ENCODE measurements at regions not wholly inside any gene's neighbourhood (a gene's known extent, or its start where the extent isn't known, plus 50 kb on each side); places are given as distances from the start of the nearest gene placed in this dataset.

DNA sequence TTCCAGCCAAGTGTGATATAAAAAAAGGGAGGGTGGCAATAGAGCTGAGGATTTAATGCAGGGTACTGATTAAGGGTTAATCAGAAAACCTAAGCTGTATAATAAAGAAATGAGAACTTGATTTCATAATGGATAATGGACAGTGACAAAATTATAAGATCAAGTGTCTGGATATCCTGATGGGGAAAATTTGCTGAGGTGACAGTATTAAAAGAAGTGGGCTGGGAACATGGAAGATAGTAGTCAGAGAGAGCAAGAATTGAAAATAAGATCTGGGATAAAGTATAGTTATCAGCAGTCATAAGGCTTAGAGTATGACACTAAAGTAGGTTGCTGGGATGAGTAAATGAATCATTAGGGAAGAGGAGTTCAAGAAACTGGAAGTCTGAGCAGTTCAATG is 627.3 kb upstream of the RGS18 start:
- H3K4me1 ChIP-seq (ENCODE audit: insufficient read depth): no peaks in the 10 kb centered on the region
- H3K4me3 ChIP-seq: no peak overlapping the region
- no peak overlapping the region for H2AFZ ChIP-seq
- no peaks in the 10 kb centered on the region for H3K9me2 ChIP-seq (replicated peaks; ENCODE audit: insufficient read depth)
- no peak for TF ChIP-seq EZH2phosphoT487 (IDR thresholded peaks at IDR 0.05; ENCODE audit: low read depth, severe bottlenecking, unreplicated experiment)
- no peaks in the 10 kb centered on the region for H3K27me3 ChIP-seq
- H3K79me2 ChIP-seq: no peaks in the 10 kb centered on the region
- DNase-seq (ENCODE audit: low spot score): no peak
- no peaks in the 10 kb centered on the region for H4K20me1 ChIP-seq (ENCODE audit: insufficient read depth, poor library complexity, severe bottlenecking)
- H3K36me3 ChIP-seq (replicated peaks; ENCODE audit: insufficient read depth, low read depth): no peaks in the 10 kb centered on the region
- no peak overlapping the region for H3K4me2 ChIP-seq
- no peak overlapping the region for H3K27ac ChIP-seq
- no peaks in the 10 kb centered on the region for H3K9me3 ChIP-seq (ENCODE audit: low read depth)

- H3K4me3 ChIP-seq: no peak overlapping the region
- DNase-seq (ENCODE audit: low spot score): no peak
- no peak overlapping the region for H2AFZ ChIP-seq
- H3K27ac ChIP-seq: no peak overlapping the region
- 92% methylated on average over 5 of the region's 5 CpGs for WGBS (ENCODE audit: low lambda C conversion rate, missing lambda C conversion rate)
- TF ChIP-seq EZH2 (IDR thresholded peaks at IDR 0.05; ENCODE audit: borderline replicate concordance) (no peak), EZH2phosphoT487 (IDR thresholded peaks at IDR 0.05; ENCODE audit: low read depth, severe bottlenecking, unreplicated experiment) (no peak)
- TF ChIP-seq, protein P1, sequence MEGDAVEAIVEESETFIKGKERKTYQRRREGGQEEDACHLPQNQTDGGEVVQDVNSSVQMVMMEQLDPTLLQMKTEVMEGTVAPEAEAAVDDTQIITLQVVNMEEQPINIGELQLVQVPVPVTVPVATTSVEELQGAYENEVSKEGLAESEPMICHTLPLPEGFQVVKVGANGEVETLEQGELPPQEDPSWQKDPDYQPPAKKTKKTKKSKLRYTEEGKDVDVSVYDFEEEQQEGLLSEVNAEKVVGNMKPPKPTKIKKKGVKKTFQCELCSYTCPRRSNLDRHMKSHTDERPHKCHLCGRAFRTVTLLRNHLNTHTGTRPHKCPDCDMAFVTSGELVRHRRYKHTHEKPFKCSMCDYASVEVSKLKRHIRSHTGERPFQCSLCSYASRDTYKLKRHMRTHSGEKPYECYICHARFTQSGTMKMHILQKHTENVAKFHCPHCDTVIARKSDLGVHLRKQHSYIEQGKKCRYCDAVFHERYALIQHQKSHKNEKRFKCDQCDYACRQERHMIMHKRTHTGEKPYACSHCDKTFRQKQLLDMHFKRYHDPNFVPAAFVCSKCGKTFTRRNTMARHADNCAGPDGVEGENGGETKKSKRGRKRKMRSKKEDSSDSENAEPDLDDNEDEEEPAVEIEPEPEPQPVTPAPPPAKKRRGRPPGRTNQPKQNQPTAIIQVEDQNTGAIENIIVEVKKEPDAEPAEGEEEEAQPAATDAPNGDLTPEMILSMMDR (IDR thresholded peaks at IDR 0.05; ENCODE audit: poor library complexity): no peak
- no peaks in the 10 kb centered on the region for H4K20me1 ChIP-seq (ENCODE audit: insufficient read depth, poor library complexity, severe bottlenecking)
- H3K27me3 ChIP-seq: no peaks in the 10 kb centered on the region
- H3K36me3 ChIP-seq (replicated peaks; ENCODE audit: insufficient read depth, low read depth): no peaks in the 10 kb centered on the region
- no peaks in the 10 kb centered on the region for H3K79me2 ChIP-seq
- H3K4me2 ChIP-seq: no peak overlapping the region
- no peaks in the 10 kb centered on the region for H3K9me3 ChIP-seq (ENCODE audit: low read depth)
- no peaks in the 10 kb centered on the region for H3K9me2 ChIP-seq (replicated peaks; ENCODE audit: insufficient read depth)
- H3K4me1 ChIP-seq (ENCODE audit: insufficient read depth): no peaks in the 10 kb centered on the region
These were observed 625.0 kb upstream of the RGS18 start for GRCh38 chr1:191533254-191533653.

DNA sequence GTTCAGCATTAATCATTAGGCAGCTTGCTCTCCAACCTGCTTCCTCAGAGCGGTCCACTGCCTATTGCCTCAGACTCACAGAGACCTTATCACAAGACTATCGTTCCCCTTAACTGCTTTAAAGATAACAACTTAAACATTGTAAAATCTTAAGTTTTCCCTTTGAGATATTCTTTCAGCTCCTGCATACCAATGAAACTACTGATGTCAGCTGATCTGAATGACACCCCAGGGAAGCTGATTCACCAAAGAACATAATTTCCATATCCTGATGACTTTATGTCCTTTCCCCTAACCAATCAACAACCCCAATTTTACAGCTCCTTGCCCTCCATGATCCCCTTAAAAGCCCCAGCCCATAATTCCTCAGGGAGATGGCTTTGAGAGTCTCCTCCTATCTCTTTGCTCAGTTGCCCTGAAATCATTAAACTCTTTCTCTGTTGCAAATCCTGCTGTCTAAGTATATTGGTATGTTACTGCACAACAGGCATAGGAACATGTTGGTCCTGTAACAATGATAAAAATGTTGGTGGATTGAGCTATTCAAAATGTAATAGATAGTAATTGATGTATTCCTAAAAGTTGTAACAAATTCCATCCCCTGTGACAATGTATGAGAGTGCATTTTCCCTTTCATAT is 621.4 kb upstream of the RGS18 start:
- DNase-seq (ENCODE audit: low spot score): peak; percentile 33
- 47% methylated on average over 2 of the region's 2 CpGs for WGBS (ENCODE audit: low lambda C conversion rate, missing lambda C conversion rate)
- Histone ChIP-seq H3K27me3 (no peaks in the 10 kb centered on the region), H3K9me3 (ENCODE audit: low read depth) (no peaks in the 10 kb centered on the region), H3K9me2 (replicated peaks; ENCODE audit: insufficient read depth) (no peaks in the 10 kb centered on the region), H3K4me2 (no peak overlapping the region), H2AFZ (no peak overlapping the region), H3K4me1 (ENCODE audit: insufficient read depth) (no peaks in the 10 kb centered on the region), H3K36me3 (replicated peaks; ENCODE audit: insufficient read depth, low read depth) (no peaks in the 10 kb centered on the region), H3K79me2 (no peaks in the 10 kb centered on the region), H3K4me3 (no peak overlapping the region), H4K20me1 (ENCODE audit: insufficient read depth, poor library complexity, severe bottlenecking) (no peaks in the 10 kb centered on the region), H3K27ac (peak overlapping the region; percentile 66)
- TF ChIP-seq EZH2phosphoT487 (IDR thresholded peaks at IDR 0.05; ENCODE audit: low read depth, severe bottlenecking, unreplicated experiment): no peak
- TF ChIP-seq, protein P1 (IDR thresholded peaks at IDR 0.05; ENCODE audit: poor library complexity): no peak
- TF ChIP-seq EZH2 (IDR thresholded peaks at IDR 0.05; ENCODE audit: borderline replicate concordance): no peak

GRCh38 chr1:191541758-191542157 is 616.5 kb upstream of the RGS18 start:
- 67% methylated on average over 1 of the region's 1 CpG for WGBS (ENCODE audit: low lambda C conversion rate, missing lambda C conversion rate)
- H3K4me3 ChIP-seq: no peak overlapping the region
- H3K4me2 ChIP-seq: no peak overlapping the region
- no peak for TF ChIP-seq EZH2 (IDR thresholded peaks at IDR 0.05; ENCODE audit: borderline replicate concordance)
- TF ChIP-seq EZH2phosphoT487 (IDR thresholded peaks at IDR 0.05; ENCODE audit: low read depth, severe bottlenecking, unreplicated experiment): no peak
- TF ChIP-seq, protein P1 (IDR thresholded peaks at IDR 0.05; ENCODE audit: poor library complexity): no peak
- no peaks in the 10 kb centered on the region for H3K9me2 ChIP-seq (replicated peaks; ENCODE audit: insufficient read depth)
- no peaks in the 10 kb centered on the region for H3K9me3 ChIP-seq (ENCODE audit: low read depth)
- H3K27me3 ChIP-seq: no peaks in the 10 kb centered on the region
- H3K27ac ChIP-seq: no peak overlapping the region
- H3K4me1 ChIP-seq (ENCODE audit: insufficient read depth): no peaks in the 10 kb centered on the region
- no peak for DNase-seq (ENCODE audit: low spot score)
- H3K36me3 ChIP-seq (replicated peaks; ENCODE audit: insufficient read depth, low read depth): no peaks in the 10 kb centered on the region
- H3K79me2 ChIP-seq: no peaks in the 10 kb centered on the region
- H2AFZ ChIP-seq: no peak overlapping the region
- no peaks in the 10 kb centered on the region for H4K20me1 ChIP-seq (ENCODE audit: insufficient read depth, poor library complexity, severe bottlenecking)
